PC-9 (cell line): ENCODE measurements at regions not wholly inside any gene's neighbourhood (a gene's known extent, or its start where the extent isn't known, plus 50 kb on each side); places are given as distances from the start of the nearest gene placed in this dataset.

ENCODE experiments used
- BruUV-seq: library from RNA; stranded (reverse); fragments of 400-500 nt; replicated peaks from 2 replicates; lab custom pipeline; 2021; lab: Mats Ljungman, UMichigan
- CTCF ChIA-PET: fragments of 300-600 bp; sonication (Branson Sonifier 250); formaldehyde crosslinking; loops from one replicate; lab custom pipeline; 2022; ENCODE audit warnings: antibody characterized with exemption; lab: Charles Lee
- POLR2A ChIA-PET: fragments of 300-600 bp; sonication (Branson Sonifier 250); formaldehyde crosslinking; loops from one replicate; lab custom pipeline; 2022; ENCODE audit warnings: antibody characterized with exemption; ENCODE audit not compliant: unreplicated experiment; lab: Charles Lee
- DNase-seq, 2 experiments: peaks; one replicate each; pipeline versions ENCODE4 v3.0.0 to v3.0.0-alpha.2; 2015 to 2022; ENCODE audit warnings: mixed read lengths in 1 of 2
- H2AFZ ChIP-seq: fragments of 200-600 bp; sonication (generic); 2 replicates; pipeline ENCODE4 v1.8.1; 2017; ENCODE audit warnings: antibody characterized with exemption
- H3F3A ChIP-seq: fragments of 200-600 bp; sonication (generic); 2 replicates; pipeline ENCODE4 v1.8.1; 2017; ENCODE audit warnings: antibody characterized with exemption, mild to moderate bottlenecking, low read depth; ENCODE audit not compliant: insufficient read depth
- H3K27ac ChIP-seq: fragments of 200-600 bp; sonication (generic); 2 replicates; pipeline ENCODE4 v1.6.1; 2016; ENCODE audit warnings: mixed run types
- H3K27me3 ChIP-seq: fragments of 200-600 bp; sonication (generic); 2 replicates; pipeline ENCODE4 v1.6.1; 2016; ENCODE audit warnings: low read depth, mixed run types; ENCODE audit not compliant: insufficient read depth
- H3K36me3 ChIP-seq: fragments of 200-600 bp; sonication (generic); 2 replicates; pipeline ENCODE4 v1.6.1; 2016; ENCODE audit warnings: low read depth, mixed run types
- H3K4me1 ChIP-seq: fragments of 200-600 bp; sonication (generic); replicated peaks from 2 replicates; pipeline ENCODE4 v1.6.1; 2016; ENCODE audit warnings: mixed run types; ENCODE audit not compliant: insufficient read depth
- H3K4me2 ChIP-seq: fragments of 200-600 bp; sonication (generic); 2 replicates; pipeline ENCODE4 v1.6.1; 2017; ENCODE audit warnings: mixed run types
- H3K4me3 ChIP-seq: fragments of 200-600 bp; sonication (generic); 2 replicates; pipeline ENCODE4 v1.6.1; 2016; ENCODE audit warnings: mixed run types
- H3K79me2 ChIP-seq: fragments of 200-600 bp; sonication (generic); 2 replicates; pipeline ENCODE4 v1.6.1; 2017; ENCODE audit warnings: low read depth, mixed run types
- H3K9me2 ChIP-seq: fragments of 200-600 bp; sonication (generic); 2 replicates; pipeline ENCODE4 v1.8.1; 2017; ENCODE audit warnings: mild to moderate bottlenecking; ENCODE audit not compliant: insufficient read depth
- H3K9me3 ChIP-seq: fragments of 200-600 bp; sonication (generic); 2 replicates; pipeline ENCODE4 v1.8.1; 2016; ENCODE audit warnings: low read depth; ENCODE audit not compliant: insufficient read depth
- H4K20me1 ChIP-seq: fragments of 200-600 bp; sonication (generic); 2 replicates; pipeline ENCODE4 v1.8.1; 2017; ENCODE audit not compliant: insufficient read depth
- CTCF ChIP-seq: fragments of 200-600 bp; sonication (generic); conservative IDR thresholded peaks from 2 replicates; pipeline ENCODE4 v1.6.1; 2017; ENCODE audit warnings: mixed run types, antibody characterized with exemption, mild to moderate bottlenecking, moderate library complexity
- EZH2 ChIP-seq: fragments of 200-600 bp; sonication (generic); IDR thresholded peaks from 2 replicates; pipeline ENCODE4 v1.8.0; 2017; ENCODE audit warnings: antibody characterized with exemption, low read depth
- intact Hi-C: fragments of 100-400 bp; cut with micrococcal nuclease; formaldehyde crosslinking; loops from one replicate; pipeline ENCODE4 v1.10.0; 2022; ENCODE audit not compliant: unreplicated experiment

GRCh38 chr6:4397307-4397706 is 261.9 kb upstream of the ECI2 start:
- no TSS peak for BruUV-seq
- ChIA-PET POLR2A (no interaction called here), CTCF (no interaction called here)

GRCh38 chr6:4396044-4396443 is 260.7 kb upstream of the ECI2 start:
- no peaks in the 10 kb centered on the region for H3K9me3 ChIP-seq
- no peak overlapping the region for H3K4me3 ChIP-seq
- ChIA-PET CTCF (no interaction called here), POLR2A (no interaction called here)
- no peaks in the 10 kb centered on the region for H3K79me2 ChIP-seq
- no peak overlapping the region for H3K4me2 ChIP-seq
- BruUV-seq: no TSS peak
- peaks cover 14% of the 10 kb centered on the region; the same call in 1 of the 2 replicates for H3K4me1 ChIP-seq
- intact Hi-C loops: no loop called here
- H4K20me1 ChIP-seq: no peaks in the 10 kb centered on the region
- H3K36me3 ChIP-seq: no peaks in the 10 kb centered on the region
- H3K9me2 ChIP-seq: no peaks in the 10 kb centered on the region
- H3F3A ChIP-seq: no peaks in the 10 kb centered on the region
- no peak overlapping the region for H3K27ac ChIP-seq
- DNase-seq: no peak
- H2AFZ ChIP-seq: no peak overlapping the region
- H3K27me3 ChIP-seq: no peaks in the 10 kb centered on the region
- no peak for TF ChIP-seq CTCF
- TF ChIP-seq EZH2: no peak

More at GRCh38 chr6:4397307-4397706, 261.9 kb upstream of the ECI2 start:
- Histone ChIP-seq H4K20me1 (no peaks in the 10 kb centered on the region), H3K4me1 (peaks cover 22% of the 10 kb centered on the region), H3K4me2 (no peak overlapping the region), H3K27ac (no peak overlapping the region), H3K9me3 (no peaks in the 10 kb centered on the region), H2AFZ (no peak overlapping the region), H3F3A (no peaks in the 10 kb centered on the region), H3K4me3 (no peak overlapping the region), H3K9me2 (no peaks in the 10 kb centered on the region), H3K36me3 (no peaks in the 10 kb centered on the region), H3K79me2 (no peaks in the 10 kb centered on the region), H3K27me3 (no peaks in the 10 kb centered on the region)
- no peak for DNase-seq
- intact Hi-C loops: no loop called here
- TF ChIP-seq EZH2 (no peak), CTCF (no peak)

GRCh38 chr6:4395386-4395785 is 260.0 kb upstream of the ECI2 start:
- POLR2A ChIA-PET: no interaction called here
- Histone ChIP-seq H3K79me2 (no peaks in the 10 kb centered on the region), H2AFZ (no peak overlapping the region), H3K4me2 (no peak overlapping the region), H3K27ac (no peak overlapping the region), H3K4me1 (peaks cover 14% of the 10 kb centered on the region; the same call in 1 of the 2 replicates), H3K9me3 (no peaks in the 10 kb centered on the region), H4K20me1 (no peaks in the 10 kb centered on the region), H3K36me3 (no peaks in the 10 kb centered on the region), H3K4me3 (no peak overlapping the region), H3K27me3 (no peaks in the 10 kb centered on the region), H3F3A (no peaks in the 10 kb centered on the region), H3K9me2 (no peaks in the 10 kb centered on the region)
- CTCF ChIA-PET: no interaction called here
- intact Hi-C loops: no loop called here
- no peak for DNase-seq
- no peak for TF ChIP-seq CTCF
- no peak for TF ChIP-seq EZH2
- no TSS peak for BruUV-seq
